Fibroblast of lung (primary cell): ENCODE measurements at regions not wholly inside any gene's neighbourhood (a gene's known extent, or its start where the extent isn't known, plus 50 kb on each side); places are given as distances from the start of the nearest gene placed in this dataset.

Experiments
- DNase-seq, 2 donors: peaks; one replicate each; pipeline versions ENCODE4 v3.0.0 to v3.0.0-alpha.2; 2010; ENCODE audit warnings: low read depth in 2 of 2
- H2AFZ ChIP-seq: 2 replicates; pipeline ENCODE4 v1.5.1; 2012; ENCODE audit warnings: low read length, control low read depth, inconsistent platforms
- H3K27ac ChIP-seq: 2 replicates; pipeline ENCODE4 v1.5.1; 2011; ENCODE audit warnings: low read length, control low read depth; ENCODE audit not compliant: insufficient read depth
- H3K27me3 ChIP-seq: 2 replicates; pipeline ENCODE4 v1.5.1; 2011; ENCODE audit warnings: mild to moderate bottlenecking, low read length; ENCODE audit not compliant: control insufficient read depth, insufficient read depth
- H3K36me3 ChIP-seq: 2 replicates; pipeline ENCODE4 v1.5.1; 2011; ENCODE audit warnings: low read length; ENCODE audit not compliant: control insufficient read depth, insufficient read depth
- H3K4me1 ChIP-seq: 2 replicates; pipeline ENCODE4 v1.5.1; 2011; ENCODE audit warnings: low read length; ENCODE audit not compliant: control insufficient read depth, insufficient read depth; ENCODE audit errors: extremely low read depth
- H3K4me2 ChIP-seq: 2 replicates; pipeline ENCODE4 v1.5.1; 2011; ENCODE audit warnings: low read length, control low read depth; ENCODE audit not compliant: insufficient read depth; ENCODE audit errors: extremely low read depth
- H3K4me3 ChIP-seq, 4 experiments: fragments of 200-600 bp in 1 of 4; sonication (generic) in 1 of 4; replicated peaks in 1 of 4; 2 replicates each; pipeline ENCODE4 v1.5.1; 2011 to 2016; ENCODE audit warnings: low read length in 4 of 4, low read depth in 3 of 4, mild to moderate bottlenecking in 3 of 4, control low read depth in 2 of 4, inconsistent platforms in 1 of 4, mixed read lengths in 1 of 4; ENCODE audit not compliant: insufficient read depth in 1 of 4; ENCODE audit errors: control extremely low read depth in 1 of 4
- H3K79me2 ChIP-seq: 2 replicates; pipeline ENCODE4 v1.5.1; 2012; ENCODE audit warnings: mild to moderate bottlenecking, low read length, inconsistent platforms; ENCODE audit not compliant: control insufficient read depth, insufficient read depth
- H3K9ac ChIP-seq: 2 replicates; pipeline ENCODE4 v1.5.1; 2011; ENCODE audit warnings: mild to moderate bottlenecking, low read length, control low read depth; ENCODE audit not compliant: insufficient read depth
- H3K9me3 ChIP-seq: 2 replicates; pipeline ENCODE4 v1.5.1; 2012; ENCODE audit warnings: low read depth, low read length; ENCODE audit not compliant: control insufficient read depth, insufficient read depth
- H4K20me1 ChIP-seq: 2 replicates; pipeline ENCODE4 v1.5.1; 2011; ENCODE audit warnings: low read length; ENCODE audit not compliant: control insufficient read depth, insufficient read depth; ENCODE audit errors: extremely low read depth
- CTCF ChIP-seq, 2 donors: IDR thresholded peaks in 1 of 2; conservative IDR thresholded peaks in 1 of 2; 1 replicate in 1 of 2; 2 replicates in 1 of 2; pipeline ENCODE4 v1.5.1; 2011 to 2012; ENCODE audit warnings: low read length in 2 of 2, control low read depth in 1 of 2, inconsistent platforms in 1 of 2, low read depth in 1 of 2, mild to moderate bottlenecking in 1 of 2
- EZH2 ChIP-seq: IDR thresholded peaks from 2 replicates; pipeline ENCODE4 v1.5.1; 2012; ENCODE audit warnings: low read length, control low read depth, mild to moderate bottlenecking; ENCODE audit errors: missing control alignments

GRCh38 chr18:45149712-45150111 is 465.6 kb upstream of the SLC14A2 start:
- Histone ChIP-seq H3K9me3 (no peaks in the 10 kb centered on the region), H3K79me2 (no peaks in the 10 kb centered on the region), H3K27me3 (no peaks in the 10 kb centered on the region), H3K4me2 (no peak overlapping the region), H4K20me1 (no peaks in the 10 kb centered on the region), H3K36me3 (no peaks in the 10 kb centered on the region), H2AFZ (no peak overlapping the region), H3K4me1 (no peaks in the 10 kb centered on the region), H3K27ac (no peak overlapping the region), H3K9ac (no peak overlapping the region), H3K4me3 (no peak overlapping the region)
- DNase-seq: no peak
- no peak for TF ChIP-seq CTCF (conservative IDR thresholded peaks at IDR 0.05 in 1 of 2, IDR thresholded peaks at IDR 0.05 in 1 of 2; ENCODE audit: low read depth in 1 of 2, low read length in 2 of 2)
- TF ChIP-seq EZH2: no peak

DNA sequence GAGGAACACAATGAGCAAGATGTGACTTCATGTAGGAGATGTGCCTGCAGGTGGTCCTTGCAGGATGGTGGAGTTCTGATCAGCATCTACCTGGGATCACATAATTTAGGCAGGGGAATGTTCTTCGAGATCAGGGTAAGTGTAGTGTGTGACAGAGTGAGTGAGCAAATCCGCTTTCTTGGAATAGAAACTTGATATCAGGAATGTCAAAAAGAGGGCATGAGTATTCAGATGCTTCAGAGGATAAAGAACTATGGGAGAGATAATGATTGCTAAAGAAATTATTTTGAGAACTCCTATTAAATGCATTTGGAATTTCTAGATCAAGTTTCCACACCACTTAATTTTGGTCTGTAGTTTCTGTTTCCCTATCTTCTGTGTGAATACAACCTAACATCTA is 463.6 kb upstream of the SLC14A2 start:
- Histone ChIP-seq H2AFZ (no peak overlapping the region), H3K9me3 (no peaks in the 10 kb centered on the region), H4K20me1 (no peaks in the 10 kb centered on the region), H3K4me1 (no peaks in the 10 kb centered on the region), H3K36me3 (no peaks in the 10 kb centered on the region), H3K9ac (no peak overlapping the region), H3K27ac (no peak overlapping the region), H3K79me2 (no peaks in the 10 kb centered on the region), H3K4me3 (no peak overlapping the region), H3K27me3 (no peaks in the 10 kb centered on the region), H3K4me2 (no peak overlapping the region)
- TF ChIP-seq EZH2: no peak
- DNase-seq: no peak

- no peaks in the 10 kb centered on the region for H3K36me3 ChIP-seq
- H3K4me2 ChIP-seq: no peak overlapping the region
- no peak overlapping the region for H3K9ac ChIP-seq
- no peaks in the 10 kb centered on the region for H3K9me3 ChIP-seq
- H3K27ac ChIP-seq: no peak overlapping the region
- no peak overlapping the region for H2AFZ ChIP-seq
- H3K4me1 ChIP-seq: no peaks in the 10 kb centered on the region
- H4K20me1 ChIP-seq: no peaks in the 10 kb centered on the region
- TF ChIP-seq EZH2 (no peak), CTCF (conservative IDR thresholded peaks at IDR 0.05 in 1 of 2, IDR thresholded peaks at IDR 0.05 in 1 of 2; ENCODE audit: low read depth in 1 of 2, low read length in 2 of 2) (no peak)
- no peaks in the 10 kb centered on the region for H3K79me2 ChIP-seq
- no peaks in the 10 kb centered on the region for H3K27me3 ChIP-seq
- peak in 1 of 2 donors; percentile 19 for DNase-seq
- H3K4me3 ChIP-seq: no peak overlapping the region
These were observed 459.8 kb upstream of the SLC14A2 start for GRCh38 chr18:45155526-45155925.
